ENCODE measurements at regions not wholly inside any gene's neighbourhood (a gene's known extent, or its start where the extent isn't known, plus 50 kb on each side); places are given as distances from the start of the nearest gene placed in this dataset.

GRCh38 chr1:39149509-39149908 is 55.0 kb upstream of the MACF1 start:
- TF ChIP-seq POLR2A (IDR thresholded peaks at IDR 0.05; ENCODE audit: low read depth, low read length) (no peak), TAF1 (IDR thresholded peaks at IDR 0.05; ENCODE audit: low read depth, low read length) (no peak), POU2F2 (IDR thresholded peaks at IDR 0.05; ENCODE audit: low read depth, low read length) (no peak), POLR2AphosphoS5 (IDR thresholded peaks at IDR 0.05; ENCODE audit: low read depth, low read length) (no peak), SPI1 (IDR thresholded peaks at IDR 0.05; ENCODE audit: low read depth, low read length) (no peak)

All from GM12891 (cell line).